ENCODE measurements at regions not wholly inside any gene's neighbourhood (a gene's known extent, or its start where the extent isn't known, plus 50 kb on each side); places are given as distances from the start of the nearest gene placed in this dataset.

- TF ChIP-seq CTCF (IDR thresholded peaks at IDR 0.05) (no peak), POLR2A (IDR thresholded peaks at IDR 0.05) (no peak)
Observed at GRCh38 chr10:105707603-105708002, 1066.5 kb downstream of the SORCS3 start.

Data from uterus (tissue), 2 donors.